Neural cell (in vitro differentiated cells): ENCODE measurements at regions not wholly inside any gene's neighbourhood (a gene's known extent, or its start where the extent isn't known, plus 50 kb on each side); places are given as distances from the start of the nearest gene placed in this dataset.

Experiments used
- H2AFZ ChIP-seq: fragments of 200-600, 300-800 bp; sonication (generic), shearing (Covaris generic); 2 replicates; pipeline ENCODE4 v1.6.0; 2014; ENCODE audit warnings: low read depth, mild to moderate bottlenecking, antibody characterized with exemption, low read length, moderate library complexity
- H3F3A ChIP-seq: fragments of 200-600 bp; shearing (Covaris generic); 2 replicates; pipeline ENCODE4 v1.6.1; 2016; ENCODE audit warnings: mild to moderate bottlenecking, moderate library complexity, mixed read lengths, antibody characterized with exemption, low read length; ENCODE audit not compliant: insufficient read depth, poor library complexity, severe bottlenecking
- H3K27ac ChIP-seq: fragments of 200-600, 300-800 bp; sonication (generic), shearing (Covaris generic); 2 replicates; pipeline ENCODE4 v1.5.1; 2014; ENCODE audit warnings: mild to moderate bottlenecking, low read length, moderate library complexity
- H3K27me3 ChIP-seq: fragments of 300-800, 200-600 bp; sonication (generic), shearing (Covaris generic); 2 replicates; pipeline ENCODE4 v1.6.0; 2014; ENCODE audit warnings: mild to moderate bottlenecking, low read depth, low read length, moderate library complexity; ENCODE audit not compliant: insufficient read depth
- H3K36me3 ChIP-seq: fragments of 300-800, 200-600 bp; sonication (generic), shearing (Covaris generic); 2 replicates; pipeline ENCODE4 v1.5.1; 2014; ENCODE audit warnings: mild to moderate bottlenecking, antibody characterized with exemption, low read length, moderate library complexity; ENCODE audit not compliant: insufficient read depth
- H3K4me2 ChIP-seq: fragments of 300-800, 200-600 bp; sonication (generic), shearing (Covaris generic); 2 replicates; pipeline ENCODE4 v1.6.0; 2014; ENCODE audit warnings: mild to moderate bottlenecking, low read length
- H3K4me3 ChIP-seq: fragments of 300-800, 200-600 bp; sonication (generic), shearing (Covaris generic); 2 replicates; pipeline ENCODE4 v1.5.1; 2014; ENCODE audit warnings: mild to moderate bottlenecking, low read length, moderate library complexity
- H3K79me2 ChIP-seq: fragments of 200-600 bp; shearing (Covaris generic); replicated peaks from 2 replicates; pipeline ENCODE4 v1.6.0; 2014; ENCODE audit warnings: mild to moderate bottlenecking, low read length, moderate library complexity; ENCODE audit not compliant: insufficient read depth
- H3K9ac ChIP-seq: fragments of 300-800, 200-600 bp; sonication (generic), shearing (Covaris generic); 2 replicates; pipeline ENCODE4 v1.6.1; 2016; ENCODE audit warnings: mild to moderate bottlenecking, low read length, mixed read lengths
- H3K9me2 ChIP-seq: fragments of 200-600 bp; shearing (Covaris generic); 2 replicates; pipeline ENCODE4 v1.6.1; 2016; ENCODE audit warnings: mild to moderate bottlenecking, low read length, mixed read lengths; ENCODE audit not compliant: insufficient read depth
- H3K9me3 ChIP-seq: fragments of 200-600, 300-800 bp; sonication (generic), shearing (Covaris generic); 2 replicates; pipeline ENCODE4 v1.6.1; 2016; ENCODE audit warnings: mild to moderate bottlenecking, mixed run types, low read length, moderate library complexity, mixed read lengths
- H4K20me1 ChIP-seq: fragments of 200-600 bp; shearing (Covaris generic); 2 replicates; pipeline ENCODE4 v1.6.1; 2016; ENCODE audit warnings: mild to moderate bottlenecking, mixed run types; ENCODE audit not compliant: insufficient read depth
- EP300 ChIP-seq: fragments of 450-650 bp; conservative IDR thresholded peaks from 2 replicates; pipeline ENCODE4 v1.6.1; 2014; ENCODE audit warnings: antibody characterized with exemption, mild to moderate bottlenecking, moderate library complexity; ENCODE audit not compliant: poor library complexity, severe bottlenecking
- MXI1 ChIP-seq: fragments of 450-650 bp; conservative IDR thresholded peaks from 2 replicates; pipeline ENCODE4 v1.6.1; 2014; ENCODE audit warnings: antibody characterized with exemption, mild to moderate bottlenecking; ENCODE audit not compliant: poor library complexity, severe bottlenecking
- POLR2AphosphoS5 ChIP-seq: IDR thresholded peaks from 2 replicates; pipeline ENCODE4 v1.6.1; 2012
- RAD21 ChIP-seq: fragments of 450-650 bp; conservative IDR thresholded peaks from 2 replicates; pipeline ENCODE4 v1.6.1; 2014; ENCODE audit warnings: antibody characterized with exemption, mild to moderate bottlenecking, moderate library complexity
- REST ChIP-seq: IDR thresholded peaks from 2 replicates; pipeline ENCODE4 v1.6.1; 2012; ENCODE audit warnings: borderline replicate concordance
- SMC3 ChIP-seq: fragments of 450-650 bp; conservative IDR thresholded peaks from 2 replicates; pipeline ENCODE4 v1.6.1; 2014; ENCODE audit warnings: antibody characterized with exemption, mild to moderate bottlenecking, moderate library complexity; ENCODE audit not compliant: poor library complexity
- TAF1 ChIP-seq: IDR thresholded peaks from 2 replicates; pipeline ENCODE4 v1.6.1; 2012; ENCODE audit warnings: low read depth
- TF ChIP-seq, protein P1 (sequence below): fragments of 450-650 bp; IDR thresholded peaks from 2 replicates; pipeline ENCODE4 v1.5.1; 2014; ENCODE audit warnings: antibody characterized with exemption, mild to moderate bottlenecking, moderate library complexity; ENCODE audit not compliant: poor library complexity, severe bottlenecking

GRCh38 chr3:101172516-101172915, 147.9 kb downstream of the IMPG2 start:
- no peaks in the 10 kb centered on the region for H3K27me3 ChIP-seq
- H3K4me3 ChIP-seq: no peak overlapping the region
- no peaks in the 10 kb centered on the region for H3K9me3 ChIP-seq
- H3K9me2 ChIP-seq: no peaks in the 10 kb centered on the region
- H3F3A ChIP-seq: no peaks in the 10 kb centered on the region
- H3K36me3 ChIP-seq: no peaks in the 10 kb centered on the region
- TF ChIP-seq TAF1: no peak
- TF ChIP-seq REST: no peak
- TF ChIP-seq RAD21: no peak
- TF ChIP-seq MXI1: no peak
- TF ChIP-seq, protein P1, sequence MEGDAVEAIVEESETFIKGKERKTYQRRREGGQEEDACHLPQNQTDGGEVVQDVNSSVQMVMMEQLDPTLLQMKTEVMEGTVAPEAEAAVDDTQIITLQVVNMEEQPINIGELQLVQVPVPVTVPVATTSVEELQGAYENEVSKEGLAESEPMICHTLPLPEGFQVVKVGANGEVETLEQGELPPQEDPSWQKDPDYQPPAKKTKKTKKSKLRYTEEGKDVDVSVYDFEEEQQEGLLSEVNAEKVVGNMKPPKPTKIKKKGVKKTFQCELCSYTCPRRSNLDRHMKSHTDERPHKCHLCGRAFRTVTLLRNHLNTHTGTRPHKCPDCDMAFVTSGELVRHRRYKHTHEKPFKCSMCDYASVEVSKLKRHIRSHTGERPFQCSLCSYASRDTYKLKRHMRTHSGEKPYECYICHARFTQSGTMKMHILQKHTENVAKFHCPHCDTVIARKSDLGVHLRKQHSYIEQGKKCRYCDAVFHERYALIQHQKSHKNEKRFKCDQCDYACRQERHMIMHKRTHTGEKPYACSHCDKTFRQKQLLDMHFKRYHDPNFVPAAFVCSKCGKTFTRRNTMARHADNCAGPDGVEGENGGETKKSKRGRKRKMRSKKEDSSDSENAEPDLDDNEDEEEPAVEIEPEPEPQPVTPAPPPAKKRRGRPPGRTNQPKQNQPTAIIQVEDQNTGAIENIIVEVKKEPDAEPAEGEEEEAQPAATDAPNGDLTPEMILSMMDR: no peak
- no peak for TF ChIP-seq EP300
- no peak for TF ChIP-seq SMC3
- no peak for TF ChIP-seq POLR2AphosphoS5
- H3K4me2 ChIP-seq: no peak overlapping the region
- H4K20me1 ChIP-seq: no peaks in the 10 kb centered on the region
- H3K27ac ChIP-seq: no peak overlapping the region
- no peak overlapping the region for H3K9ac ChIP-seq
- no peaks in the 10 kb centered on the region for H3K79me2 ChIP-seq
- H2AFZ ChIP-seq: no peak overlapping the region

DNA sequence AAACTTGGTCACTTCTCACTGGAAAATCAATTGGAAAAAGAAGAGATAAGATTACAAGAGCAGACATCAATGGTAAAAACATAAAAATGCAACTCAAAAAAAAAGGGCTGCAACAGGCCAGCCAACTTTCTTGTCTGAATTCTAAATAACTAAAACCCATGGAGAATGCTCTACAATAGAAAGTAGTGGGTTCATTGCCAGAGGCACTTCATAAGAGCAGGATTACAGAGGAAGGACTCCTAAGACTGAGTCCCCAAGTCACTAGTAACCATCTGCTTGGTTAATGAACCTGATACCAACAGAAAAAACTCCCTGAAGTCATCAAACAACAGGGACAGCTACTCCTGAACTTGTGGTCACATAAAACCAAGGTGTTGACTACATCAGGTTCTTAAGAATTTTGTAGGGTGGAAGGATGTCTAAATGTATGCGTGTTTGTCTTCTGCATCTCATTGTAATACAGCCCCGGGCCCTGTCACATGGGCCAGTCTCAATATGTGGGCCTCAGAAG, 148.6 kb downstream of the IMPG2 start:
- Histone ChIP-seq H3K27ac (no peak overlapping the region), H3K4me3 (no peak overlapping the region), H3K9me3 (no peaks in the 10 kb centered on the region), H3K79me2 (no peaks in the 10 kb centered on the region), H3K9ac (no peak overlapping the region), H3K27me3 (no peaks in the 10 kb centered on the region), H3K36me3 (no peaks in the 10 kb centered on the region), H3K4me2 (no peak overlapping the region), H2AFZ (no peak overlapping the region), H3F3A (no peaks in the 10 kb centered on the region), H3K9me2 (no peaks in the 10 kb centered on the region), H4K20me1 (no peaks in the 10 kb centered on the region)
- TF ChIP-seq EP300 (no peak), SMC3 (no peak), MXI1 (no peak), TAF1 (no peak), POLR2AphosphoS5 (no peak)
- TF ChIP-seq, protein P1: no peak
